GM18861 (cell line): ENCODE measurements at regions not wholly inside any gene's neighbourhood (a gene's known extent, or its start where the extent isn't known, plus 50 kb on each side); places are given as distances from the start of the nearest gene placed in this dataset.

ENCODE experiments used
- ATAC-seq: cut with Tn5 transposase; IDR thresholded peaks from one replicate; pipeline ENCODE4 v1.9.1; 2021; ENCODE audit not compliant: unreplicated experiment

GRCh38 chr11:21817696-21818095 lies 375.2 kb upstream of the ANO5 start:
- ATAC-seq: no peak

- no peak for ATAC-seq
These were observed 372.7 kb upstream of the ANO5 start for GRCh38 chr11:21820176-21820575.

GRCh38 chr11:21825127-21825526 lies 367.8 kb upstream of the ANO5 start:
- ATAC-seq: no peak

GRCh38 chr11:21838427-21838826 lies 354.5 kb upstream of the ANO5 start:
- no peak for ATAC-seq

GRCh38 chr11:21839796-21840195 lies 353.1 kb upstream of the ANO5 start:
- no peak for ATAC-seq

- ATAC-seq: no peak
These were observed 331.6 kb upstream of the ANO5 start for GRCh38 chr11:21861314-21861713.

- no peak for ATAC-seq
These were observed 327.3 kb upstream of the ANO5 start for GRCh38 chr11:21865541-21865940.

GRCh38 chr11:21866781-21867180 lies 326.1 kb upstream of the ANO5 start:
- no peak for ATAC-seq

- no peak for ATAC-seq
These were observed 315.7 kb upstream of the ANO5 start for GRCh38 chr11:21877151-21877550.

- no peak for ATAC-seq
These were observed 309.5 kb upstream of the ANO5 start for GRCh38 chr11:21883354-21883753.

- ATAC-seq: no peak
These were observed 304.1 kb upstream of the ANO5 start for GRCh38 chr11:21888814-21889213.

GRCh38 chr11:21892736-21893564 lies 299.9 kb upstream of the ANO5 start:
- ATAC-seq: no peak

- no peak for ATAC-seq
These were observed 299.4 kb upstream of the ANO5 start for GRCh38 chr11:21893565-21893867.

- ATAC-seq: no peak
These were observed 298.4 kb upstream of the ANO5 start for GRCh38 chr11:21894492-21894891.

- ATAC-seq: no peak
These were observed 297.2 kb upstream of the ANO5 start for GRCh38 chr11:21895686-21896085.

- no peak for ATAC-seq
These were observed 296.7 kb upstream of the ANO5 start for GRCh38 chr11:21896216-21896615.

GRCh38 chr11:21896746-21897602 lies 295.9 kb upstream of the ANO5 start:
- no peak for ATAC-seq

GRCh38 chr11:21897752-21898151 lies 295.1 kb upstream of the ANO5 start:
- ATAC-seq: no peak

- ATAC-seq: no peak
These were observed 284.7 kb upstream of the ANO5 start for GRCh38 chr11:21908211-21908610.

- no peak for ATAC-seq
These were observed 283.7 kb upstream of the ANO5 start for GRCh38 chr11:21909145-21909544.

GRCh38 chr11:21911061-21911460 lies 281.8 kb upstream of the ANO5 start:
- ATAC-seq: no peak

GRCh38 chr11:21912285-21912684 lies 280.6 kb upstream of the ANO5 start:
- ATAC-seq: no peak
